ENCODE measurements at regions not wholly inside any gene's neighbourhood (a gene's known extent, or its start where the extent isn't known, plus 50 kb on each side); places are given as distances from the start of the nearest gene placed in this dataset.

- TF ChIP-seq CTCF (conservative IDR thresholded peaks at IDR 0.05; ENCODE audit: low read depth in 2 of 2), result no peak
- TF ChIP-seq EZH2phosphoT487 (IDR thresholded peaks at IDR 0.05; ENCODE audit: unreplicated experiment), result no peak
- TF ChIP-seq, protein P1, sequence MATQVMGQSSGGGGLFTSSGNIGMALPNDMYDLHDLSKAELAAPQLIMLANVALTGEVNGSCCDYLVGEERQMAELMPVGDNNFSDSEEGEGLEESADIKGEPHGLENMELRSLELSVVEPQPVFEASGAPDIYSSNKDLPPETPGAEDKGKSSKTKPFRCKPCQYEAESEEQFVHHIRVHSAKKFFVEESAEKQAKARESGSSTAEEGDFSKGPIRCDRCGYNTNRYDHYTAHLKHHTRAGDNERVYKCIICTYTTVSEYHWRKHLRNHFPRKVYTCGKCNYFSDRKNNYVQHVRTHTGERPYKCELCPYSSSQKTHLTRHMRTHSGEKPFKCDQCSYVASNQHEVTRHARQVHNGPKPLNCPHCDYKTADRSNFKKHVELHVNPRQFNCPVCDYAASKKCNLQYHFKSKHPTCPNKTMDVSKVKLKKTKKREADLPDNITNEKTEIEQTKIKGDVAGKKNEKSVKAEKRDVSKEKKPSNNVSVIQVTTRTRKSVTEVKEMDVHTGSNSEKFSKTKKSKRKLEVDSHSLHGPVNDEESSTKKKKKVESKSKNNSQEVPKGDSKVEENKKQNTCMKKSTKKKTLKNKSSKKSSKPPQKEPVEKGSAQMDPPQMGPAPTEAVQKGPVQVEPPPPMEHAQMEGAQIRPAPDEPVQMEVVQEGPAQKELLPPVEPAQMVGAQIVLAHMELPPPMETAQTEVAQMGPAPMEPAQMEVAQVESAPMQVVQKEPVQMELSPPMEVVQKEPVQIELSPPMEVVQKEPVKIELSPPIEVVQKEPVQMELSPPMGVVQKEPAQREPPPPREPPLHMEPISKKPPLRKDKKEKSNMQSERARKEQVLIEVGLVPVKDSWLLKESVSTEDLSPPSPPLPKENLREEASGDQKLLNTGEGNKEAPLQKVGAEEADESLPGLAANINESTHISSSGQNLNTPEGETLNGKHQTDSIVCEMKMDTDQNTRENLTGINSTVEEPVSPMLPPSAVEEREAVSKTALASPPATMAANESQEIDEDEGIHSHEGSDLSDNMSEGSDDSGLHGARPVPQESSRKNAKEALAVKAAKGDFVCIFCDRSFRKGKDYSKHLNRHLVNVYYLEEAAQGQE (IDR thresholded peaks at IDR 0.05; ENCODE audit: unreplicated experiment), result no peak
- no peak for TF ChIP-seq POLR2AphosphoS5 (IDR thresholded peaks at IDR 0.05; ENCODE audit: low read depth)
- TF ChIP-seq, protein P2, sequence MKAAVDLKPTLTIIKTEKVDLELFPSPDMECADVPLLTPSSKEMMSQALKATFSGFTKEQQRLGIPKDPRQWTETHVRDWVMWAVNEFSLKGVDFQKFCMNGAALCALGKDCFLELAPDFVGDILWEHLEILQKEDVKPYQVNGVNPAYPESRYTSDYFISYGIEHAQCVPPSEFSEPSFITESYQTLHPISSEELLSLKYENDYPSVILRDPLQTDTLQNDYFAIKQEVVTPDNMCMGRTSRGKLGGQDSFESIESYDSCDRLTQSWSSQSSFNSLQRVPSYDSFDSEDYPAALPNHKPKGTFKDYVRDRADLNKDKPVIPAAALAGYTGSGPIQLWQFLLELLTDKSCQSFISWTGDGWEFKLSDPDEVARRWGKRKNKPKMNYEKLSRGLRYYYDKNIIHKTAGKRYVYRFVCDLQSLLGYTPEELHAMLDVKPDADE (IDR thresholded peaks at IDR 0.05), result no peak
- no peak for TF ChIP-seq EZH2 (IDR thresholded peaks at IDR 0.05; ENCODE audit: low read depth, unreplicated experiment)
- no peak for TF ChIP-seq STAT1 (IDR thresholded peaks at IDR 0.05; ENCODE audit: unreplicated experiment)
- TF ChIP-seq JUNB (IDR thresholded peaks at IDR 0.05; ENCODE audit: unreplicated experiment), result no peak
- TF ChIP-seq CREB1 (CRISPR knock-in tag; IDR thresholded peaks at IDR 0.05; ENCODE audit: low read depth), result no peak
Measured at GRCh38 chr16:5854027-5854426, 756.4 kb upstream of the EEF2KMT start.
